ENCODE measurements at regions not wholly inside any gene's neighbourhood (a gene's known extent, or its start where the extent isn't known, plus 50 kb on each side); places are given as distances from the start of the nearest gene placed in this dataset.

GRCh38 chr3:169008776-169009358, 654.6 kb downstream of the MECOM start:
- TF ChIP-seq POLR2AphosphoS5 (IDR thresholded peaks at IDR 0.05) (no peak), REST (IDR thresholded peaks at IDR 0.05; ENCODE audit: borderline replicate concordance) (no peak), CTCF (IDR thresholded peaks at IDR 0.05; ENCODE audit: poor library complexity, severe bottlenecking) (no peak), MXI1 (conservative IDR thresholded peaks at IDR 0.05; ENCODE audit: poor library complexity, severe bottlenecking) (no peak), TAF1 (IDR thresholded peaks at IDR 0.05; ENCODE audit: low read depth) (no peak), EZH2 (IDR thresholded peaks at IDR 0.05; ENCODE audit: borderline replicate concordance, insufficient read depth, low read length, poor library complexity, severe bottlenecking) (no peak), RAD21 (conservative IDR thresholded peaks at IDR 0.05) (no peak), SMC3 (conservative IDR thresholded peaks at IDR 0.05; ENCODE audit: poor library complexity) (no peak)
